Pancreas (tissue), 10 donors: ENCODE measurements at regions not wholly inside any gene's neighbourhood (a gene's known extent, or its start where the extent isn't known, plus 50 kb on each side); places are given as distances from the start of the nearest gene placed in this dataset.

Source experiments
- ATAC-seq, 4 donors: fragments of 200-7000 bp; cut with Tn5 transposase; one replicate each; pipeline versions ENCODE4 v1.8.0 to v1.9.1; 2020; ENCODE audit warnings: mild to moderate bottlenecking in 4 of 4, moderate library complexity in 4 of 4
- DNase-seq, 6 donors: peaks; one replicate each; pipeline ENCODE4 v3.0.0-alpha.2; 2020
- FAIRE-seq: peaks from 2 replicates; lab custom pipeline; 2012; peaks lifted over from hg19 to GRCh38; lab: Jason Lieb, UNC
- H3K27ac ChIP-seq, 4 donors: fragments of 200-600 bp; sonication (generic); 1 replicate in 3 of 4; 2 replicates in 1 of 4; pipeline versions ENCODE4 v1.5.0 to v1.8.0; 2020
- H3K27me3 ChIP-seq, 4 donors: fragments of 200-600 bp; one replicate each; pipeline ENCODE4 v1.8.0; 2021
- H3K36me3 ChIP-seq, 3 donors: fragments of 200-600 bp; sonication (generic) in 1 of 3; one replicate each; pipeline versions ENCODE4 v1.5.0 to v1.8.0; 2020 to 2021
- H3K4me1 ChIP-seq, 3 donors: fragments of 200-600 bp; one replicate each; pipeline ENCODE4 v1.8.0; 2021
- H3K4me3 ChIP-seq, 4 donors: fragments of 200-600 bp; sonication (generic) in 2 of 4; one replicate each; pipeline versions ENCODE4 v1.5.0 to v1.8.0; 2020 to 2021
- H3K9me3 ChIP-seq, 4 donors: fragments of 200-600 bp; one replicate each; pipeline ENCODE4 v1.8.0; 2021
- WGBS, 2 donors: extraction: QIAGEN DNeasy Blood & Tissue Kit; methylation state at CpG; one replicate each; pipeline ENCODE4 v1.1.7; 2013; 5-methylcytosine and 5-hydroxymethylcytosine counted together
- intact Hi-C, 3 donors: fragments of 100-400 bp; cut with DNase I; formaldehyde crosslinking; loops; one replicate each; pipeline versions ENCODE4 v1.11.1 to v1.14.2; 2022
- TF ChIP-seq, protein P1 (sequence below), 4 donors: fragments of 200-600 bp; sonication (generic) in 3 of 4; IDR thresholded peaks; one replicate each; pipeline versions ENCODE4 v1.5.0 to v1.8.0; 2021; ENCODE audit warnings: antibody characterized with exemption in 4 of 4
- donor health status: healthy with polysubstance abuse.
- donor health status: DM: no; HTN: no; CAD: no; lungs with moderate emphysema.
- donor health status: DM: no; HTN: no; CAD: no.
- donor health status: control.
- donor health status: control.
- donor health status: Bipolar disorder and iron deficiency.
- donor health status: DM: yes; HTN: yes; CAD: no.
- donor health status: DM: no; HTN: no; CAD: no.
- donor health status: DM: no; HTN: no; CAD: no.
- donor health status: DM: yes; HTN: yes; CAD: no.

DNA sequence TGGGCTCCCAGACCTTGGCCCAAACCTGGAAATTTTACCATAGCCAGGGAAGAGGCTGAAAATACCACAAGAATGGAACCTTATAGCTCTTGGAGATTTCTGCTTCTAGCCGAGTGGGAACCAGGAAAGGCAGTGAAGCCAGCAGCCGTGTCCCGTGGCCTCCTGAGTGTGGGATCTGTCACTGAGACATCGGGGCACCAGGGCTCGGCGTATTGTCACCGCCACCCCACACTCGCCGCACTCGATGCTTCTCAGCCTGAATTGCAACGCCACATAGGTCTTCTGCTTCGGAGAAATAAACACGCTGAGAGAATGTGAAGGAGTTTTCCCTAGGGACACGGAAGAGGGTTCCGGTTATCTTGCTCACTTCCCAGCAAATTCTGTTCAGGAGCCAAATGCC, 61.5 kb downstream of the DLL1 start:
- FAIRE-seq (no peak), DNase-seq (peak in 2 of 6 donors; percentile 11 to 41), ATAC-seq (no peak)
- H3K36me3 ChIP-seq, result no peaks in the 10 kb centered on the region
- WGBS, 2 donors, result 96% methylated on average over 15 of the region's 15 CpGs
- peaks cover 28 to 34% (median 33%) of the 10 kb centered on the region in 3 donors for H3K4me1 ChIP-seq
- H3K4me3 ChIP-seq, result no peak overlapping the region
- H3K27me3 ChIP-seq, result no peaks in the 10 kb centered on the region
- TF ChIP-seq, protein P1, sequence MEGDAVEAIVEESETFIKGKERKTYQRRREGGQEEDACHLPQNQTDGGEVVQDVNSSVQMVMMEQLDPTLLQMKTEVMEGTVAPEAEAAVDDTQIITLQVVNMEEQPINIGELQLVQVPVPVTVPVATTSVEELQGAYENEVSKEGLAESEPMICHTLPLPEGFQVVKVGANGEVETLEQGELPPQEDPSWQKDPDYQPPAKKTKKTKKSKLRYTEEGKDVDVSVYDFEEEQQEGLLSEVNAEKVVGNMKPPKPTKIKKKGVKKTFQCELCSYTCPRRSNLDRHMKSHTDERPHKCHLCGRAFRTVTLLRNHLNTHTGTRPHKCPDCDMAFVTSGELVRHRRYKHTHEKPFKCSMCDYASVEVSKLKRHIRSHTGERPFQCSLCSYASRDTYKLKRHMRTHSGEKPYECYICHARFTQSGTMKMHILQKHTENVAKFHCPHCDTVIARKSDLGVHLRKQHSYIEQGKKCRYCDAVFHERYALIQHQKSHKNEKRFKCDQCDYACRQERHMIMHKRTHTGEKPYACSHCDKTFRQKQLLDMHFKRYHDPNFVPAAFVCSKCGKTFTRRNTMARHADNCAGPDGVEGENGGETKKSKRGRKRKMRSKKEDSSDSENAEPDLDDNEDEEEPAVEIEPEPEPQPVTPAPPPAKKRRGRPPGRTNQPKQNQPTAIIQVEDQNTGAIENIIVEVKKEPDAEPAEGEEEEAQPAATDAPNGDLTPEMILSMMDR (IDR thresholded peaks at IDR 0.05), result no peak
- no peaks in the 10 kb centered on the region for H3K9me3 ChIP-seq
- intact Hi-C loops, result loop anchor here in 1 of 3 donors (5.0 kb wide), 1 partner anchor 38 kb away; no protein-coding TSS in a partner anchor
- no peak overlapping the region for H3K27ac ChIP-seq

DNA sequence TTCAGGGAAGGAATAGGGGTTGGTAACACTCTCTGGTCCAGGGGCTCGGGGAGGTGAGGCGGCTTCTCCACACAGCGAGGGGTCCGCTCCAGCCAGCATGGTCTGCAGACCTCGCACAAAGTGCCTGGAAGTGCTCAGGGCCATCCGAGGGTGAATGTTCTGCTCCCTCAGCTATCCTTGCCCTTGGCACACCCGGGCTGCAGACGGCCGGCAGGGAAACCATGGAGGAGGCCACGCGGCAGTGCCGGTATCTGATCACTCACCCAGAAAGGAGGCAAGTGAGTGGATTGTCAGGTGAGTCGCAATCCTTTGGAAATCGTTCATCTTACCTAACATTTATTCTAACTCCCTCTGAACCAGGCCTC, 62.0 kb downstream of the DLL1 start:
- TF ChIP-seq, protein P1 (IDR thresholded peaks at IDR 0.05), result no peak
- Histone ChIP-seq H3K4me1 (peaks cover 30 to 39% (median 37%) of the 10 kb centered on the region in 3 donors), H3K36me3 (no peaks in the 10 kb centered on the region), H3K9me3 (no peaks in the 10 kb centered on the region), H3K4me3 (no peak overlapping the region), H3K27me3 (no peaks in the 10 kb centered on the region), H3K27ac (no peak overlapping the region)
- ATAC-seq (no peak), FAIRE-seq (no peak), DNase-seq (peak in 2 of 6 donors; percentile 14 to 54)
- intact Hi-C loops, result loop anchor here in 1 of 3 donors (5.0 kb wide), 1 partner anchor 38 kb away; no protein-coding TSS in a partner anchor
- WGBS, 2 donors, result 73 to 85% methylated on average over 14 of the region's 14 CpGs

DNA sequence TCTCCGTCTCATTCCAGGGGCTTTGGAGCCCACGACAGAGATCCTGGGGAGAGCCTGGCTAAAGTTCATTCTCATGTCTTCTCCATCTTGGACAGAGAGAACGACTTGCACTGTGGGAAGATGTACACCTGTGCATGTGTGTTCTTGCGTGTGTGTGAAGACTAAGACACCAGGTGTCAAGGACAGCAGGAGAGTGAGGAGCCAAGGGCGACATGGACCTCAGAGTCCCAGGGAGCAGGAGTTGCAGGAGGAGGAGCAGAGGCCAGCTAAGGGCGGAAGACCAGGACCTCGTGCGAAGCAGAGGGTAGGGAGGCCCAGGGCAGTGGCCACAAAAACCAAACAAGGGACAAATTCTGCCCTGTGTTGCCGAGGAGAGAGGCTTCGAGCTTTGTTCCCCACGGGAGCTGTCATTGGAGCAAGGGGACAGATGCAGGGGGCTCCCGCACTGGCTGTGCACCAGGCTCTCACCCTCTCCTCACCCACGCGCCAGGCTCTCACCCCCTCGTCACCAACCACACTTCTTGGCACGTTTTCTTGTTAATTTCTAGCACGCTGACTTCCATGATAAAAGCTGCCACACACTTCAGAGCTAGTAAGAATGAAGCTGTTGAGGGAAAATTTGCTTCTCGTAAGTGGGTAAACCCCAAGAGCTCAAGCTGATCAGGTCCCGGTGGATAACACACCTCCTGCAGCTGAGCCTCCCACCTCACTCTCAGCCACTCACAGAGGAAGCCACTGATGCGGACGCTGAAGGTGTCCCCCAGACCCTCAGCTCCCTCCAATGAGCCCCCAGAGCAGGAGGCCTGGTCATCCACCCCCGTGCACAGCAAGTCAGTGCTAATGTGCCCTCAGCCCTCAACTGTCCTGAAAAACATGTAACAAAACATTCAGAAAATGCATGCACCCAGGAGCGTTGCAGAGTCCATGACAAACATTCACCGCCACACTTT, 62.6 kb downstream of the DLL1 start:
- Histone ChIP-seq H3K27me3 (no peaks in the 10 kb centered on the region), H3K4me3 (no peak overlapping the region), H3K36me3 (no peaks in the 10 kb centered on the region), H3K27ac (peak overlapping the region; percentile 80 to 83 (median 81)), H3K4me1 (peaks cover 30 to 45% (median 39%) of the 10 kb centered on the region in 3 donors), H3K9me3 (no peaks in the 10 kb centered on the region)
- FAIRE-seq (no peak), ATAC-seq (peak; percentile 7 to 61 (median 39)), DNase-seq (peak; percentile 59 to 89 (median 80))
- TF ChIP-seq, protein P1 (IDR thresholded peaks at IDR 0.05), result no peak
- intact Hi-C loops, result loop anchor here in 1 of 3 donors (5.0 kb wide), 1 partner anchor 39 kb away; no protein-coding TSS in a partner anchor
- WGBS, 2 donors, result 56 to 58% methylated on average over 24 of the region's 24 CpGs

DNA sequence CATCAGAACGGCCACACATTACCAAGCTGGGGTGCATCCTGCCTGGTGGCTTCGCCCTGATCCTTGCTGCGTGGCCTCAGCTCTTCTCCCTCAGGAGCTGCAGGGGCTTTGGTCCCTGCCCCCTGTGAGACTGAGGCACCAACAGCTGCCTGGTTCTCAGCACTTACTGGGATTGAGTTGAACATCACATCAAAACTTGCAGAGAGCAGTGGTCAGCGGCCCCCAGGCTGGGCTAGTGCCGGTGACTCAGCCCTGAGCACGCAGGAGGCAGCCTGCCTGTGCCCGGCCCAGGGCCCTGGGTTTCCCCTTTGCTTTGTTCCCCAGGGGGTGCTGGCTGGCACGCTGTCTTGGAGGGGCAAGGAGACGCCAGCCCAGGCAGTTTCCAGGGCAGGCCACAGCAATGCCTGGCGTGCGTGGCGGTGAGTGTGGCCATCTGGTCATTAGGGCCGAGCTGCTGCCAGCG, 63.3 kb downstream of the DLL1 start:
- intact Hi-C loops, result loop anchor here in 1 of 3 donors (5.0 kb wide), 1 partner anchor 40 kb away; no protein-coding TSS in a partner anchor
- Histone ChIP-seq H3K9me3 (no peaks in the 10 kb centered on the region), H3K27me3 (no peaks in the 10 kb centered on the region), H3K4me3 (no peak overlapping the region), H3K4me1 (peaks cover 30 to 51% (median 39%) of the 10 kb centered on the region in 3 donors), H3K36me3 (no peaks in the 10 kb centered on the region), H3K27ac (peak overlapping the region; percentile 80 to 83 (median 81))
- ATAC-seq (peak; percentile 2 to 11 (median 8)), FAIRE-seq (no peak), DNase-seq (peak; percentile 45 to 84 (median 66))
- TF ChIP-seq, protein P1 (IDR thresholded peaks at IDR 0.05), result no peak
- 51 to 53% methylated on average over 14 of the region's 14 CpGs for WGBS, 2 donors
